AG04450 (cell line): ENCODE measurements at regions not wholly inside any gene's neighbourhood (a gene's known extent, or its start where the extent isn't known, plus 50 kb on each side); places are given as distances from the start of the nearest gene placed in this dataset.

ENCODE experiments used
- CTCF ChIA-PET: fragments of 300-600, 350-600 bp; formaldehyde crosslinking; extraction: SDS; loops from one replicate; lab custom pipeline; 2022; ENCODE audit warnings: antibody characterized with exemption, inconsistent platforms; lab: Charles Lee
- POLR2A ChIA-PET: fragments of 350-600 bp; formaldehyde crosslinking; extraction: SDS; loops from one replicate; lab custom pipeline; 2021; ENCODE audit warnings: antibody characterized with exemption, inconsistent platforms; lab: Yijun Ruan, JAX
- DNase-seq: peaks from one replicate; pipeline ENCODE4 v3.0.0-alpha.2; 2011; ENCODE audit warnings: low read depth, low spot score
- H3K27ac ChIP-seq: one replicate; pipeline ENCODE4 v1.5.1; 2012; ENCODE audit warnings: low read depth, low read length, control low read depth
- H3K27me3 ChIP-seq: one replicate; pipeline ENCODE4 v1.6.0; 2012; ENCODE audit warnings: low read length; ENCODE audit not compliant: control insufficient read depth, insufficient read depth
- H3K4me3 ChIP-seq: 2 replicates; pipeline ENCODE4 v1.5.1; 2011; ENCODE audit warnings: mild to moderate bottlenecking, low read depth, low read length, control low read depth
- H3K9me3 ChIP-seq: 2 replicates; pipeline ENCODE4 v1.5.1; 2012; ENCODE audit warnings: low read length; ENCODE audit not compliant: control insufficient read depth, insufficient read depth
- CTCF ChIP-seq: IDR thresholded peaks from 2 replicates; pipeline ENCODE4 v1.5.1; 2011; ENCODE audit warnings: low read depth, low read length, control low read depth, inconsistent platforms

GRCh38 chr11:96967616-96968015 lies 577.8 kb downstream of the JRKL start:
- no peak for TF ChIP-seq CTCF
- H3K9me3 ChIP-seq: peaks cover 7% of the 10 kb centered on the region; the same call in 1 of the 2 replicates
- H3K4me3 ChIP-seq: no peak overlapping the region
- POLR2A ChIA-PET: no interaction called here
- DNase-seq: no peak
- H3K27ac ChIP-seq: no peak overlapping the region
- H3K27me3 ChIP-seq: no peaks in the 10 kb centered on the region
- CTCF ChIA-PET: interaction anchor here (1.5 kb wide), 1 partner anchor 503 kb away, joined by 5 read pairs; no protein-coding TSS in a partner anchor

- TF ChIP-seq CTCF: no peak
- POLR2A ChIA-PET: no interaction called here
- CTCF ChIA-PET: no interaction called here
- Histone ChIP-seq H3K27ac (no peak overlapping the region), H3K27me3 (no peaks in the 10 kb centered on the region), H3K4me3 (no peak overlapping the region), H3K9me3 (peaks cover 7% of the 10 kb centered on the region; the same call in 1 of the 2 replicates)
- DNase-seq: no peak
Observed at GRCh38 chr11:96969251-96969650, 579.4 kb downstream of the JRKL start.

- POLR2A ChIA-PET: no interaction called here
- H3K27me3 ChIP-seq: no peaks in the 10 kb centered on the region
- no peak for DNase-seq
- no peak overlapping the region for H3K27ac ChIP-seq
- H3K4me3 ChIP-seq: no peak overlapping the region
- TF ChIP-seq CTCF: no peak
- no peaks in the 10 kb centered on the region; the same call in none of the 2 replicates for H3K9me3 ChIP-seq
- CTCF ChIA-PET: no interaction called here
Observed at GRCh38 chr11:96978751-96979150, 588.9 kb downstream of the JRKL start.

GRCh38 chr11:96986516-96986915 lies 596.7 kb downstream of the JRKL start:
- POLR2A ChIA-PET: no interaction called here
- TF ChIP-seq CTCF: no peak

GRCh38 chr11:96990914-96991313 lies 601.1 kb downstream of the JRKL start:
- Histone ChIP-seq H3K27me3 (no peaks in the 10 kb centered on the region), H3K4me3 (no peak overlapping the region), H3K27ac (no peak overlapping the region), H3K9me3 (no peaks in the 10 kb centered on the region; the same call in 1 of the 2 replicates)
- POLR2A ChIA-PET: no interaction called here
- no peak for TF ChIP-seq CTCF
- CTCF ChIA-PET: no interaction called here
- DNase-seq: no peak

More at GRCh38 chr11:96986516-96986915, 596.7 kb downstream of the JRKL start:
- no peak for DNase-seq
- no peaks in the 10 kb centered on the region for H3K27me3 ChIP-seq
- no peak overlapping the region for H3K27ac ChIP-seq
- CTCF ChIA-PET: no interaction called here
- no peaks in the 10 kb centered on the region for H3K9me3 ChIP-seq
- H3K4me3 ChIP-seq: no peak overlapping the region
